CD4-positive, alpha-beta T cell treated with Interleukin-10 for 1 hour (primary cell): ENCODE measurements at regions not wholly inside any gene's neighbourhood (a gene's known extent, or its start where the extent isn't known, plus 50 kb on each side); places are given as distances from the start of the nearest gene placed in this dataset.
"Not testable (repeated sequence)": the region's sequence is repeated elsewhere in the genome, so short reads cannot be mapped to it uniquely, and the experiment has no call there.

Source experiments
- DNase-seq: peaks from one replicate; pipeline ENCODE4 v3.0.0-alpha.2; 2020

DNA sequence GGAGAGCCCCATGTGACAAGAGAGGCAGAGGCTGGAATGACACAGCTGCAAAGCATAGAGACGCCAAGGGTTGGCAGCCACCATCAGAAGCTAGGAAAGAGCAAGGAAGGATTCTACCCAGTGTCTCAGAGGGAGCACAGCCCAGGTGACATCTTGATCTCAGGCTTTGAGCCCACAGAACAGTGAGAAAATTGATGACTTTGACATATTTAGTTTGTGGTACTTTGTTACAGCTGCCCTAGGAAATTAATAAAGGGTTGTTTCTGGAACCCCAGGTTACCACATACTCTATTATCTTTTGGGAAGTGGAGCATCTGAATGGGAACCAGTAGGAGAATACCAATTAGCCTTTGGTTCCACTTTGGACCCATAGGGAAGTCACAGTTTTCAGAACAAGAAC, 231.7 kb downstream of the ZNF621 start:
- no peak for DNase-seq

DNA sequence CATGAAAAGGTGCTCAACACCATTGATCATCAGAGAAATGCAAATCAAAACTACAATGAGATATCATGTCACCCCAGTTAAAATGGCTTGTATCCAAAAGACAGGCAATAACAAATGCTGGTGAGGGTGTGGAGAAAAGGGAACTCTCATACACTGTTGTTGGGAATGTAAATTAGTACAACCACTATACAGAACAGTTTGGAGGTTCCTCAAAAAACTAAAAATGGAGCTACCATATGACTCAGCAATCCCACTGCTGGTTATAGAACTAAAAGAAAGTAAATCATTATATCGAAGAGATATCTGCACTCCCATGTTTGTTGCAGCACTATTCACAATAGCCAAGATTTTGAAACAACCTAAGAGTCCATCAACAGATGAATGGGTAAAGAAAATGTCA, 238.0 kb downstream of the ZNF621 start:
- not testable (repeated sequence) for DNase-seq

DNA sequence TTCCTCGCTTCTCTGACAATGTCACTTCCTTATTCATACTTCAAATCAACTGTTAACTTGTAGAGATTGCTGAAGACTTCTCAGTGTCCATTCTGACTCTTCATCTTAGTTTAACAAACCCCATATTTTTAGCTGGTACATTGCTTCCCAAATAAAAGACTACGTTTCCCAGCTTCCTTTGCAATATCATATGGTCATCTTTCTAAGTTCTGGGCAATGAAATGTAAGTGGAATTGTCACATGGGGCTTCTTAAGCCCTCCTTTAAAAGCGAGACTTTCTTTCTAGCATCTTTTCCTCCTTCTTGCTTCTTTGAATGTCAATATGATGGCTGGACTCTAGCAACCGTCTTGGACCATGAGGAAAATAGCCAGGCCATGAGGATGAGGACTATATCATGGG, 239.0 kb downstream of the ZNF621 start:
- no peak for DNase-seq

DNA sequence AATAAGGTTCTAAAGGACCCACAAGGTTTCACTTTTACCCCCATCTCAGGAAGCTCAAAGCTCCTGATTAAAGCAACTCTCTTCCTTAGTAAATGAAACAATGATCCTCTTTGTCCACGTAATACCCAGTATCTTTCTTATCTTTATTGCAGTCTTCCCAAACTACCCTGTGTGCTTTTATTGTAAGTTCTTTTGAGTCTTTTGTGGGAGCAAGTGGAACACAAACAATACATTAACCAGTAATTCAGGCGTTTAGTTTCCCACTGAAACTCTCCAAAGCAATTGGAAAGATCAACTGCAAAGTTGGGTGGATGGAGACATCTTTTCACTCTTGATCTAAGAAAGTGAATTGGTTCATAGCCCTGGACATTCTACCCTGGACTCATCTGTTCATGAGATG, 240.0 kb downstream of the ZNF621 start:
- no peak for DNase-seq

DNA sequence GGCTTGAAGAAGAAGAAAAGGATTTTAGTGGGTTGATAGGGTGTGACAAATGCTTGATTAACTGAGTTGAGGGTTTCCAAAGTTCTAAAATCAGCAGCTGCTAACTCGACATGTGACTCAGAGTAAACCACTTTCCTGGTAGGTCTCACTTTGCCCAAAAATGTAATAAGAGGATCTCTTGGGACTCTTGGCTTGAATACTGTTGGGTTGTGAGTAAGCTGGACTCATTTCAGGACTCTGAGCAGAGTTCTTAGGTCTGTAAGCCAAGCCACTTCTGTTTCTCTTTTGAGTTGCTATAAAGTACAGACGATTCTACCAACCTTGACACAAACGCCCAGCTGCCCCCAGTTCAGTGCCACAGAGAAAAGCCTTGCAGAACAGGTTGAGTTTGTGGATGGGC, 241.1 kb downstream of the ZNF621 start:
- DNase-seq, result no peak

DNA sequence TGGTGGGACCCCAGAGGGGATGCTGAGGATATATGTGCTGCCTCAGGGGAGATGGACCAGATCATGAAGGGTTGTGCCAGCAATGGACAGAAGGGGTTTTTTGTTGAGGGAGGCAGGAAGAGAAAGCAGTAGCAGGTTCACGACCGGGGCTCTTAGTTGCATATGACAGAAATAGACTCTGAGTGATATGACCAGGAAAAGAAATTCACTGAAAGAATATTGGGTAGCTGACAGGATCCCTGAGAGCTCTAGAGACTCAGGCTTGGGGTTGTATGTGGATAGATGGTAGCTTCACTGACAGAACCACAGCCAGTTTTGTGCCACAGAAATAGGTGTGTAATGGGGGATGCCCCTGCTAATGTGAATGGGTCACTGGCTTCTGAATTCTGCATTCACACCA, 241.6 kb downstream of the ZNF621 start:
- no peak for DNase-seq

DNA sequence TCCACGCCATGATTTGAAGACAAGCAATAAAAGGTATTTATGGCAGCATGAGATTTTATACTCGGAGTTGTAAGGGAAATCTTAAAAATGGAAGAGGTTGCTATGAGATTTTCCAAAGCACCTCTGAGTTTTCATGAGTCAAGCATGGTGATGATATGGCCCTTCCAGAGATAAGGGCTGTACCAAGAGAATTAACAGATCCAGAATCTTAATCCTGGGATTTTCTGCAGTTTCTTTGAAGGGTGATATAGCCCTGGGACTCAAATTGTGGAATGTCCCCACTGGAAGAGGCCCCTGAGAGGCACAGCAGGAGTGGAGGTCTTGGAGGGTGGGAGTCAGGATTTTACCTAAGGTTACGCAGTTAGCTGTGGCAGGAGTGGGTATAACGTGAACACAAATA, 243.3 kb downstream of the ZNF621 start:
- no peak for DNase-seq

DNA sequence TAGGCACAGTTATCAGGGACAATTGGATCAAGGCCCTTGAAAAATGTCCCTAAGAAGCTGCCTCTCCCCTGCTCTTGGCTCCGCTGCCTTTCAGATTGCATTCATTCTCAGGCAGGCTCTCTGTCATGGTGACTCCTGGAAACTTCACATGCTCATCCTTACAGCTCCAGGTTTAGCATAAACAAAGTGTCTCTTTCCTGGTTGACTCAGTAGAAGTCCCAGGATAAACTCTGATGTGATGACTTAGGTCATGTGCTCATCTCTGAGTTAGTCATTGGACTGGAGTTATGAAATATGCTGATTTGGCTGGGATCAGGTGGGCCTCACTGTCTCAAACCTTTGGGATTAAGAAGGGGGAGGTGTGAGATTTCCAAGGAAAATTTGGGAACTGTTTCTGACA, 243.8 kb downstream of the ZNF621 start:
- DNase-seq, result no peak

DNA sequence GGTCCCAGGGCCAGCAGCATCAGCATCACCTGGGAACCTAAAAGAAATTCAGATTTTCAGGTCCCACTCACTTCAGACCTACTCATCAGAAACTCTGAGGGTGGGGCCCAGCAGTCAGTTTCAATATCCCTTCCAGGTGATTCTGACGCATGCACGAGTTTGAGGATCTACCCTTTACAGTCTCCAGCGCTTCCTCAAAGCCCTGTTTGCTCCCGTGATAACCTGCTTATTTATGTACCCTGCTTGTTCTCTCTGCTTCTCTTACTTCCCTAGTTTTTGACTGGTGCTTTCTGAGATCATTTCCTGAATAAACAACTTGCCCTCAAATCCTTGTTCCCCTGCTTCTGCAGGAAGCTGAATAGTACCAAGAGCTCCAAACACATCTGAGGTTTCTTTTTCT, 245.3 kb downstream of the ZNF621 start:
- no peak for DNase-seq

DNA sequence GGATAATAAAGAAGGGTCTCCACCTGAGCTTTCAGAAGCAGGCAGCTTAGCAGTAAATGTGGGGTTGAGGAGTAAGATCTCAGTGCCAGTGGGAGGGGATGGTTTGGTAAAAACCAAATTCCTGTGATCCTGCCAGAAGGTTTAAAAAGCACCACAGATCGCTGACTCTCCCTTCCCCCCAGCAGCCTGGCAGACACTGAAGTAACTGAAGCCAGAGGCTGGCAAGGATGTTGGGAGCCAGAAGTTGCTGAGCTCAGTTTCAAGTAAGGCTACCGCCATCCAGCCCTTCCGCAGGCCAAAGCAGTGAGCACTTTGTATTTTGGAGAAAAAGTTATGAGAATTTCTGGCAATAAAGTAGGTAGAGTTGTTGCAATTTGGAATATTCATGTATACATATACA, 246.4 kb downstream of the ZNF621 start:
- no peak for DNase-seq

DNA sequence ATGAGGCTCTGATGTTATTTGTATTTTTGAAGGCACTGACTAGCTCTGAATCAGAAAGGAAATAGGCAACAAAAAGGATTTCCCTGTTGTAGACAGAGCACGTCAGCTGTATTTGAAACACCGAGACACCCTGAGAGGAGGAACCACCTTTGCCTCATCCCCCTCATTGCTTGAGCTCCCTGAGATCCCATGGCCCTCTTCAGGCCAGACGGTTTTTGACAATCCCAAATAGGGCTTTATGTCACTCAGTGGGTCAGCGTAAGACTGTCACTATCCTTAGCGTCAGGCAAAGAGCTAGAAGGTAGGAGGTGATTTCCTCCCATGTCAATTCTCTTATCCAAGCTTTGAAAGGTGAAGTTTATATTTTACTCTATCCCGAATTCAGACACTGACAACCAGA, 254.3 kb downstream of the ZNF621 start:
- DNase-seq, result no peak

DNA sequence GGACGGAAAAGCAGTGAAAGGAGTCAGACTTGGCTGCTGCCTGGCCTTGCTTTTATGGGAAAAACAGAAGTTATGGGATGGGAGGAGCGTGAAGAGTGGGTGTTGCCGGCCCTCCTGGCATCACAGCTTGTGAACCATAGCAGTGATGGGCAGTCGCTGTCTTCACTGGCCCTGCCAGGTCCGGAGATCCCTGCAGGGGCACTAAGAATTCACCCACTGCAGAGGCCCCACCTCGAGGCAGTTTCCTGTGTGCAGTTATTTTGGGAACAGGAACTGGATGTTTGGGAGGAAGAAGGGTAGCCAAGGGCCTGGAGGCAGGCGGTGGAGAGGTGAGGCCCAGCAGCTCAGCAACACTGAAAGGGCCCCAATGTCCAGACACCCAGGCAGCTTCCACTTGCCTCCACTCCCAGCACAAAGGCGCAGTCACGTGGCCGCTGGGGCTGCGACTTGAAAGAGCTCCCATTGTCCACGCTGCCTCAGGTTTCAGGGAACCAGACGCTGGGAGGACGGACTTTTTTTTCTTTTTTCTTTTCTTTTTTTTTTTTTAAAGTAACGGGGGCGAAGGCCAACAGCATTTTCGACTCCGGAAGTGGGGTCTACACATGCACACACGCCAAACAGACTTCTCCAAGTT, 255.6 kb downstream of the ZNF621 start:
- no peak for DNase-seq

DNA sequence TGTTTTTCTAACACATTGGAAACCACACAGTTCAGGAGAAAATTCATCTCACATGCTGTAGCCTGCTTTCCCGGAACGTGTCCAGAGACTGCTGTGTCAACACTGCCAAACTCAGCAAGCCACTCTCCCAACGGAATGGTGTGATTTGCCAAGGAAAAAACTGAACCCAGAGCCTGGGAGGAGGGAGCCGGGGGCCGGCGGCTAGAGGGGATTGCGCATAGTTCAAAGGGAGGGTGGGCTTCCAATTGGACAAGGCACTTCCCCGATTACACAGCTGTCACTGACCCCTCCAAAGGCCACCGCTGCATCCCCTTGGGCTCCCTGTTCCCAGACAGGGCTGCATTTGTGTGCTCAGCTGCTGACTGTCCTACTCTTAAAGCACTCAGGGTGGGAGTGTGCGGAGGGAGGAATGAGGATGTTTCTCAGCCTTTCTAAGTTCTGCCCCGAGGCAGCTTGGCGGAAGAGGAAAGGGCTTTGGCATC, 256.2 kb downstream of the ZNF621 start:
- DNase-seq, result no peak

DNA sequence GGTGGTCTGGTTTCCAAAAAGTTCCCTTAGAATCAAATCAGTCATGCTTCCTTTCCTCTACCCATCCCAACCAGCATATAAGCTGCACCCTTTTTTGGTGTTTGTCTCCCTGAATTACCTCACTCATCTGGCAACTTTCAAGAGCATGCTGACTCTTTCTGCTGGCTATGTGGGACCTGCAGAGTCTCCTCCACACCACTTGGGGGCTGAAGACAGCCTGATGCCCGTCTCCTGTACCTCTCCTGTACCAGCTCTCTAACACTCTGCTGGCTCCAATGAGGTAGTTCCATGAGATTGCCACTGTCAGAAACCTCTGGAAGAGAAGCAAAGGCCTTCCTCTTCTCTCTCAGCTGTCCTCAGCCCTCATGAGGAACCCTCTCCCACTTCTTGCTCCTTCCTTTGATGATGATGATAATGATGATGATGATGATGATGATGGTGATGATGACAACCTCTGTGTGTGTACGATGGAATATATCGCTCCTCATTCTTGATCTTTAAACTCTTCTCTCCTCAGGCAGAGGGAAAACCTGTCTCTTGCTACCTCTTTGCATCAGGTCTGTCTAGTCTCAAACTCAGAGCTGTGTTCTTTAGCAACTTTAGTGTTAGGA, 257.5 kb downstream of the ZNF621 start:
- DNase-seq, result no peak

DNA sequence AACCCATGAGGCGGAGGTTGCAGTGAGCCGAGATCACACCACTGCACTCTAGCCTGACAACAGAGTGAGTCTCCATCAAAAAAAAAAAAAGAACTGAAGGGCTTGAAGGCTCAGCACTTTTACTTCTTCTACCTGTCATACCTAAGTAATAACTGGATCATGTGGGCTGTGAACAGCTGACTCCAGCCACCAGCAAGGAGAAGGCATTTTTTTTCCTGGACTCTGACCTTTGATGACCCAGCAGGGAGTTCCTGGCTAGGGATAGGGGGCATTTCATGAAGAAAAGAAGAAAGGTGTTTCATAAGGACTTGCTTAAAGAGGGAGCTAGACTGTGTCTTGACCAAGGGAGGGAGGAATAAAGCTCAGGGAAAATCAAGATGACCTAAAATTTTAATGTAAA, 266.0 kb downstream of the ZNF621 start:
- DNase-seq, result no peak

DNA sequence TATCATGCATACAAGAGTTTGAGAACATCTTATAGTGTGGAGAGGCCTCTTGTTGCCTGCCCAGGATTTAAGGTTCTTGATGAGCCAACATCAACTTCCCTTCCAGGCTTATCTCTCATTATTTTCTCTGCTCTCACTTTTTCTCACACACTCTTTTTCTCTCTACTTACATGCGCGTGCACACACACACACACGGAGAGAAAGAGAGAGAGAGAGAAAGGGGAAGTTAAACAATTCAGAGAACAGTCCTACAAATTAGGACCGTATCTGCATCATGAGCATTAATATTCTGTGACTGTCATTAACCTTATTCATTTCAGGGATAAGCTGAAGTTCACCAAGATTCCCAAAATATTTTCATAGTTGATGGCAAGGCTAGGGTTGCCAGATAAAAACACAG, 269.0 kb downstream of the ZNF621 start:
- no peak for DNase-seq

DNA sequence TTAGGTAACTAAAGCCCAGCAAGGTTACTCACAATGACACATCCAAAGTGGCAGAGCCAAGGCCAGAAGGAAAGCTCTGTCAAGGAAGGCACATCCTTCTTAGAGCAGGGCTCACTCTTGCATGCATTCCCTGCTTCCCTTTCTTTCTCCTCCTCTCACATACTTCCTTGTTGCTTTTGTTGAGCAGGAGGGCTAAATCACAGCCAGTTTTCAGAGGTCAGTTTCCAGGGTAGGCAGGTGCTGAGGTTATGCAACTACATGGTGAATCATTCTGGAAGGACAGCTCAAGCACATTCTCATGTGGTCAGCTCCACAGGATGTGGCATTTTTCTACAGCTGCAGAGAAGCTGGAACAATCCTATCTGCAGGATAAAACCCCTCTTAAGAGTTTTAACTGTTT, 275.6 kb downstream of the ZNF621 start:
- no peak for DNase-seq

DNA sequence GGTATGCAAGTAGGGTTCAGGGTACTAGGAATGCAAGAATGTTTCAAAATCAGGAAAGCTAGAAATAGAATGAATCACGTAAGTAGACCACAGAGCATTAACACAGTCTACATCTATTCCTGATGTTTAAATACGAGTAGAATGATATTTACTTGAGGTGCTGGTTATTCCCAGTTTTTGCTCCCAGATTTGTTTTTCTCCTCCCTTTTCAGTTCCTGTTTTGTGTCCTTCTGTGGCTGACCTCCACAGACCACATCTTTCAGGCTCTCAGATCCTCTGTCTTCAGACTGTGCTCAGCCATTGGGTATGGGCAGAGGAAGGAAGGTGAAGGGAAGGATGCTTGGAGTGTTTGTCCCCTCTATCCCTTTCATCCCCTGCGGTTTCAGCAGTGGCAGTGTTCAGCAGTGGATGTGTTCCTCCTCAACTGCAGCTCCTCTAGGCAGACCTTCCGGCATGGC, 276.6 kb downstream of the ZNF621 start:
- no peak for DNase-seq

DNA sequence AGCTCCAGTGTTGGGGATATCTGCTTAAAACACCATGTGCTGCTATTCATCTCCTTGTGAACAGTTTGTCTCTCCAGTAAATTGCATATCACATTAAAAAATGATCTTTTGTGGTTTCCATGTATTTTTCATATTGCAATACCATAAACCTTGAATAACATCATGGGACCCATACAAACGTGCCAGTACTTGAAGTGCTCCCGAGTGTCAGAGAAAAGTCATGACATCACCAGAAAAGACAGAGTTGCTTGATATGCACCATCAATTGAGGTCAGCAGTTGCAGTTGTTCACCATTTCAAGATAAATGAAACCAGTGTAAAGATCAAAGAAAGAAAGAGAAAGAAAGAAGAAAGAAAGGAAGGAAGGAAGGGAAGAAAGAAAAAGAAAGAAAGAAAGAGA, 278.6 kb downstream of the ZNF621 start:
- no peak for DNase-seq

DNA sequence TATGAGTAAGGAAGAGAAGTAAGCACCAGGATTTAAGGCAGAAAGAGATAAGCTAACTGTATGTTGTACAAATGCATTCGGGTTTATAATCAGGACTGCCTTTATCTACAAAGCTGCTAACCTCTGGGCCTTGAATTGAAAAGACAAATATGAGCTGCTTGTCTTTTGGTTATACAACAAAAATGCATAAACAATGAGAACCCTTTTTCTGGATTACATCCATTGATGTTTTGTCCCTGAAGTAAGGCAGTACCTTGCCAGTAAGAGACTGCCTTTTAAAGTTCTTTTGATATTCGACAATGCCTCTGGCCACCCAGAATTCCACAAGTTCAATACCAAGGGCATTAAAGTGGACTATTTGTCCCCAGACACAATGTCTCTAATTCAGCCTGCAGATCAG, 280.7 kb downstream of the ZNF621 start:
- DNase-seq, result no peak

DNA sequence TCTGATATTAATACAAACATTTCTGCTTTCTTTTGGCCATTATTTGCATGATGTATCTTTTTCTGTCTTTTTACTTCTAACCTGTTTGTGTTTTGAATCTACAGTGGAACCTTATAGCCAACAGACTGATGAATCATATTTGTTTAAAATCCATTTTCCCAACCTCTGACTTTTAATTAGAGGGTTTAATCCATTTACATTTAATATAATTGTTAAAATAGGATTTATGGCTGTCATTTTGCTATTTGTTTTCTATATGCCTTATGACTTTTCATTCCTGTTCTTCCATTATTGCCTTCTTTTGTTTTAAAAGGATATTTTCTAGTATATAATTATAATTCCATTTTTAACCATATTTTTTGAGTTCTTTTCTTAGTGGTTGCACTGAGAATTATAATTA, 286.1 kb downstream of the ZNF621 start:
- no peak for DNase-seq

DNA sequence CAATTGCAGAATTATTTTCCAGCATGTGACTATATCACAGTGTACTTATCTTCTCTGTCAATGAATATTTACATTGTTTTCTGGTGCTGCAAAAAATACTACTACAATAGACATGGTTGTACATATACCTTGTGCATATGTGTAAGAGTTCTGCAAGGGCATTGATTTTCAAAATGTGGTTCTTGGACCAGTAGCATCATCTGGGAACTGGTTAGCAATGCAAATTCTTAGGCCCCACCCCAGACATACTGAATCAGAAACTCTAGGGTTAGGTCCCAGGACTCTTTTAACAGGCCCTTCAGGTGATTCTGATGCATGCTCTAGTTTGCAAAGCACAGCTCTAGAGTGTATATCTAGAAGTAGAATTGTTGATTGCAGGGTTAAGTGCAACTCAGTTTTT, 292.3 kb downstream of the ZNF621 start:
- DNase-seq, result no peak

DNA sequence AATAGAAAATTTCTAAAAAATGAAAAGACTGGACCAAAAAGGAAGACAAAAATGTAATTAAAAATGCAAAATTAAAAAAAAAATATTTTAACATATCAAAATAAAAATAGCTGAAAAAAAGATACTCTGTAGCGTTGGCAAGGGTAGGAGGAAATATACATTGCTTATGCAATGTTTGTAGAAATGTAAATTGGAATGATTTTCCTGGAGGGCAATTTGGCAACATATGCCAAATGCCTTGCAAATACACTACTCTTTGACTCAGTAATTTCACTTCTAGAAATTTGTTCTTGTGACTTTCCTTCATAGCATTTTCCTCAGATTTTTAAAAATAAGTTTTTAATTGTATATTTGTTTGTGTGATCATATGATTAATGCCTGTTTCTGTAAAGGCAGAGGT, 296.6 kb downstream of the ZNF621 start:
- DNase-seq, result no peak

DNA sequence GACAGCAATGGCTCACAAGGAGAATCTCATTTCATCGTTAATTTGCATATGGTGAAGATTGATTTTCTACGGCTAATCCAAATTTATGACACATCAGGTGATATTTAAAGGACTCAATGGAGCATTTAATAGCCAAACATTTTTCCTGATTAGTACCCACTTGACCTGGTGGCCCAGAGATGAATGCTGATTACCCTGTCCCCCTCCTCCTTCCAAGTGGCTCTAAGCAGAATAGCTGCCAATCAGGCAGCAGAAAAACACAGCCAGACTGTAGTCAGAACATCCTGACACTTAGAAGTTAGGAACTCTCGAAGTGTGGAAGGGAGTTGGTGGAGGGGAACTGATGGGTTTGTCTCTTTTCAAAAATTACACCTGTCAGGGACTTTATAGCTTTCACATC, 302.5 kb downstream of the ZNF621 start:
- no peak for DNase-seq
